Epithelial cell of proximal tubule (primary cell): ENCODE measurements at regions not wholly inside any gene's neighbourhood (a gene's known extent, or its start where the extent isn't known, plus 50 kb on each side); places are given as distances from the start of the nearest gene placed in this dataset.

Experiments used
- DNase-seq: peaks from one replicate; pipeline ENCODE4 v3.0.0-alpha.2; 2011; ENCODE audit warnings: low read depth
- H3K4me3 ChIP-seq: 2 replicates; pipeline ENCODE4 v1.5.1; 2011; ENCODE audit warnings: low read depth, mild to moderate bottlenecking, low read length
- TF ChIP-seq, protein P1 (sequence below): conservative IDR thresholded peaks from 2 replicates; pipeline ENCODE4 v1.5.1; 2012; ENCODE audit warnings: low read depth, mild to moderate bottlenecking, low read length

DNA sequence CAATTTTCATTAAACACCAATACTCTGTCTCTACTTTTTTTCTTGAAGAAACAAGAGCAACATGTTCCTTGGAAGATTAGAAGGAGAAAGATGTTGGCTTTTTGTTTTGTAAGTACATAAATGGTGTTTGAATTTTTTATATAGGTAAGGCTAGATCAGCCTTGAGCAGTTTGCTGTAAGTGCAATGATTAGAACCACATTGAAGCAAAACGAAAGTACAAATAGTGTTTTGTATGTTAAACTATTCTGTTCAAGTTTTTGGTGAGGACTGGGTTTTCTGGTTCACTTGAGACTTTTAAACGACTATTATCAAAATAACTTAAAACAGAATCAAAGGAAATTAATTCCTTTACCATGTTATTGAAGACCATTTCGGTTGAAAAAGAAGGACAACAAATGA lies 162.9 kb upstream of the NRP1 start:
- no peak overlapping the region for H3K4me3 ChIP-seq
- DNase-seq: no peak
- TF ChIP-seq, protein P1, sequence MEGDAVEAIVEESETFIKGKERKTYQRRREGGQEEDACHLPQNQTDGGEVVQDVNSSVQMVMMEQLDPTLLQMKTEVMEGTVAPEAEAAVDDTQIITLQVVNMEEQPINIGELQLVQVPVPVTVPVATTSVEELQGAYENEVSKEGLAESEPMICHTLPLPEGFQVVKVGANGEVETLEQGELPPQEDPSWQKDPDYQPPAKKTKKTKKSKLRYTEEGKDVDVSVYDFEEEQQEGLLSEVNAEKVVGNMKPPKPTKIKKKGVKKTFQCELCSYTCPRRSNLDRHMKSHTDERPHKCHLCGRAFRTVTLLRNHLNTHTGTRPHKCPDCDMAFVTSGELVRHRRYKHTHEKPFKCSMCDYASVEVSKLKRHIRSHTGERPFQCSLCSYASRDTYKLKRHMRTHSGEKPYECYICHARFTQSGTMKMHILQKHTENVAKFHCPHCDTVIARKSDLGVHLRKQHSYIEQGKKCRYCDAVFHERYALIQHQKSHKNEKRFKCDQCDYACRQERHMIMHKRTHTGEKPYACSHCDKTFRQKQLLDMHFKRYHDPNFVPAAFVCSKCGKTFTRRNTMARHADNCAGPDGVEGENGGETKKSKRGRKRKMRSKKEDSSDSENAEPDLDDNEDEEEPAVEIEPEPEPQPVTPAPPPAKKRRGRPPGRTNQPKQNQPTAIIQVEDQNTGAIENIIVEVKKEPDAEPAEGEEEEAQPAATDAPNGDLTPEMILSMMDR: no peak

DNA sequence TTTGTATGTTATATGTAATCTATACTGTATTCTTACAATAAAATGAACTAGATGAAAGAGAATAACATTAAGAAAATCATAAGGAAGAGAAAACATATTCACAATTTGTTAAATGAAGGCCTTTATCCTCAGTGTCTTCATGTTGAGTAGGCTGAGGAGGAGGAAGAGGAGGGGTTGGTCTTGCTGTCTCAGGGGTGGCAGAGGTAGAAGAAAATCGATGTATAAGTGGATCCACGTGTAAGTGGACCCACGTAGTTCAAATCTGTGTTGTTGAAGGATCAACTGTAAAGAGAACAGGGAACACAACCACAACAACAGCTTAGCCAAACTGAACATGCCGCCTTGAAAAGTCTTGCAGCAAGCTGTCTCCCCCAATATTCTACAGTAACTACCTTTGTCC lies 161.6 kb upstream of the NRP1 start:
- no peak for DNase-seq
- no peak overlapping the region for H3K4me3 ChIP-seq
- TF ChIP-seq, protein P1: no peak

DNA sequence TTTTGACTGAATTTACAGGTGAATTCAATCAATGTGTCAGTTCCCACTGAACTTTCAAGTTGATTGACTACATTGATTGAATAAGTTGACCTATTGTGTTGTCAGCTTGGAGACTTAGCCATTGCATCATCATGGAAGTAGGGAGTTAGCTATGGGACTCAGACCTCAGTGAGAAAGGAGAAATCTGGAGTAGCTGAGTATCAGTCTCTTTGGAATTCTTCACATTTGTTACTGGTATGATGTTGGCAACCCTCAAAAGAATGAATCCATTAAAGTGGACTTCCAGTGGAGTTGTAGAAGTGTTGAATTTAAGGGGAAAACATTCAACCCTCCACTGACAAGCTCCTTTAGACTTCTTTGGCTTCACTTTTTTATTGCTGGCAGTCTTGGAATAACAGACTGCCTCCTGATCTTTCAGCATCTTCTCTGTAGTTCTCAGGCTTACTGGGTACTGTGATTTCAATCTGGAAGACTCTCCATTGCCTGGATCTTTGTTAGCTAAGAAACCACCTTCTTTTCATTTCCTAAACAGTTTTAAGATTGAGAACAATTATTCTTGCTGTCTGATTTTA lies 160.3 kb upstream of the NRP1 start:
- TF ChIP-seq, protein P1: no peak
- H3K4me3 ChIP-seq: no peak overlapping the region
- no peak for DNase-seq

DNA sequence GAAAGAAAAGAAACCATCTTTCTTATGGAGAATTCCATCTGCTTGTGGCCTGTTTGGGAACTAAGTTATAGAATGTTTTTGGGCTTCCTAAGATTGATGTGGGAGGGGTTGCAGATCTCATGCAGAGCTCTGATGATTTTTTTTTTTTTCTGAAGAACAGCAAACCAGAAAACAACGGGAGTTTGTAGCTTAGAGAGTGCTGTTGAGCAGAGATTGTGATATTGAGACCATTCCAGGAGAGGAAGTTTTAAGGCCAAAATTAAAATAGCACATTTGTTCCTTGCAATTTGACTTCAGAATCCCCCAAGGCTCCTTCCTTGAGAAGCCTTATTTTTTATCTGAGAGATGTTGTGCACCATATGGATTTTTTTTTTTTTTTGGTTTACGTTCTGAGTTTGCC lies 159.5 kb upstream of the NRP1 start:
- TF ChIP-seq, protein P1: no peak
- DNase-seq: no peak
- no peak overlapping the region for H3K4me3 ChIP-seq

DNA sequence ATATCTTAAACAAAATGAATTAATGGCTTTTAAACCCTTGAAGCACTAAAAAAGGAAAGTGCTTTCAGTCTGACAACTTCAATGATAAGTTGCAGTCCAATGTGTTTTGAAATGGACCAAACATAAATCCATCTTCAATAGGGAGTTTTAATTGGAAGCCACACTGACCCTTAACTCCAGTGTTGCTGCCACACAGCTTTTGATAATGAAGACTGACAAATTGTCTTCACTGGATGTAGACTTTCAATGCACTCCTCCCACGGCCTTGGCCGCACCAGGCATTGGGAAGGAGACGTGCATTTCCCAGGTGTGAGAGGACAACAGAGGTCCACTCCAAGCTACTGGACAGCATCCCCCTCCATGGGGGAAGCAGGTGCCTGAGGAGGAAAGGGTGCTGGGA lies 159.0 kb upstream of the NRP1 start:
- TF ChIP-seq, protein P1: no peak
- DNase-seq: no peak

DNA sequence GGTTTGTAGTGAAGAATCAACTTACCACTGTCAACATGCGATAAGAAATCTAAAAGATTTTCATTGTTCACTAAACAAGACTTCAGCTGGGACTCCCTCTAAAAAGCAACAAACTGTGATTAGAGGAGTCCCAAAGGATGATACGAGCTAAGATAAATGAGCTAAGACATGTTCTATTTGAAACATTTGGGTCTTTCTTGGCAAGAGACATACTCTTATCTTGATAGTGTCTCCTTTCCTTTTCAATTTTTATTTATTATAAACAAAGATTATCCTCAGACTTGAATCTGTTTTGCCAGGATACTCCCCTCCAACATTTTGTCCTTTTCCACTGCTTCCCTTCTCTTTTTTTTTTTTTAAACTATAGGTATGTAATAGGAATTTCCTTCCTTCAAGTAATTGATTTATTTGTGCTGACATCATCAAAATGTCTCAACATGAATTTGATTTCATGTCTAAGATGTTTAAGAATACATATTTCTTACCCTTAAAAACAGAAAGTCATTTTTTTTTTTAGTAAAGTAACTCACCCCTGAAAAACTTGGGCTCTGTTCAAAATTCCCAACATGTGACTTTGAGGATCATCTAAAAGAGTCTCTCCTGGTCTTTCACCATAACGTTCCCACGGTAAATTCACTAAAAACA lies 158.4 kb upstream of the NRP1 start:
- H3K4me3 ChIP-seq: no peak overlapping the region
- no peak for DNase-seq
- TF ChIP-seq, protein P1: no peak

More for the DNA sequence above, 159.0 kb upstream of the NRP1 start:
- H3K4me3 ChIP-seq: no peak overlapping the region
